Nucleus accumbens (tissue), 56 donors: ENCODE measurements at regions not wholly inside any gene's neighbourhood (a gene's known extent, or its start where the extent isn't known, plus 50 kb on each side); places are given as distances from the start of the nearest gene placed in this dataset.

ENCODE experiments used
- DNase-seq, 56 donors: peaks; one replicate each; lab custom pipeline; 2025; lab: John Stamatoyannopoulos, UW

DNA sequence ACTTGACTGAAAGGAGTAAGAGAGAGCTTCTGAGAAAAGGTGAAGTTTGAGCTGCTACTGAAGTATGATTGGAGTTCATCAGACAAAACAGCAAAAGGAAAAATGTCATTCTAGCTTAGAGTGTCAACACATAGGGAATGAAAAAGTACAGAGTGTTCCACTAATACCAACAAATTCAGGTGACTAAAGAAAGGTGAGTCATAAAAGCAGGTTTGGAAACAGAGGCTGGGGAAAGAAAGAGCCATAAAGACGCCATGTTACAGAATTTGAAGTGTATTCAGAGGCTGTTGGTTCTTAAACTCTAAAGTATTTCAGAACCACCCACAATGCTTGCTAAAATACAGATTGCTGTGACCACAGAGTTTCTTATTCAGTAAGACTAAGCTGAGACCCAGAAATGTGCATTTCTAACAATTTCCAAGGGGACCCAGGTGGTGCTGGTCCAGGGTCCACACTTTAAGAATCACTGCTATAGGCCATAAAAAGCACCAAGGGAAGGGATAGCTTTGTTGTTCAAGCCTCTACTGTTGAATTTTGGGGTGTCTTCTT, 143.1 kb downstream of the ELAPOR2 start:
- no peak for DNase-seq

DNA sequence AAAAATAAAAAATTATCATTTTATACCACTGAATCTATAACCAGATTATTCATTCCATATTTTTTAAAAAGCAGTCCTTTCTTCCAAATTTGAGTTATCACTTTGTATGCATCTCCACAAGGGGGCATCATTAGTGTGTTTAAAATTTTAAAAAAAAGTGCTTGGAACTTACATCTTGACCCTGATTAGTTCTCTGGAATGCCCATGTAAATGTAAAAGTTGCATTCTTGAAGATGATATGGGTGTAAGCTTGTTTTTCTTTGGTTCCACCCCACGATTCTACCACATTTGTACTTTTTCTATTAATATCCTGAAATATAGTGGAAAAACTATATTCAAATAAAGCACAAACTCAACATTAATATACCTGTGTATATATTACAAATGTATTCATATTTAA, 144.9 kb downstream of the ELAPOR2 start:
- DNase-seq, result no peak
